PC-3 (cell line): ENCODE measurements at regions not wholly inside any gene's neighbourhood (a gene's known extent, or its start where the extent isn't known, plus 50 kb on each side); places are given as distances from the start of the nearest gene placed in this dataset.

Experiments
- CTCF ChIP-seq: fragments of 300-600 bp; sonication (generic); conservative IDR thresholded peaks from 2 replicates; pipeline ENCODE4 v1.5.1; 2017; ENCODE audit warnings: antibody characterized with exemption, low read depth, mild to moderate bottlenecking, low read length
- EZH2 ChIP-seq: fragments of 300-600 bp; sonication (generic); IDR thresholded peaks from one replicate; pipeline ENCODE4 v1.6.1; 2017; ENCODE audit warnings: antibody characterized with exemption, mild to moderate bottlenecking, low read length; ENCODE audit not compliant: unreplicated experiment
- EZH2phosphoT487 ChIP-seq: fragments of 300-600 bp; sonication (generic); IDR thresholded peaks from 2 replicates; pipeline ENCODE4 v1.6.1; 2018; ENCODE audit warnings: mild to moderate bottlenecking, antibody characterized with exemption, low read length, borderline replicate concordance

- TF ChIP-seq CTCF (no peak), EZH2 (no peak), EZH2phosphoT487 (no peak)
Observed at GRCh38 chr2:51120754-51121280, 88.9 kb upstream of the NRXN1 start.
